OCI-LY1 (cell line): ENCODE measurements at regions not wholly inside any gene's neighbourhood (a gene's known extent, or its start where the extent isn't known, plus 50 kb on each side); places are given as distances from the start of the nearest gene placed in this dataset.

Experiments used
- H2AFZ ChIP-seq: fragments of 200-600 bp; sonication (generic), shearing (Covaris generic); 2 replicates; pipeline ENCODE4 v1.6.0; 2014; ENCODE audit warnings: antibody characterized with exemption, mild to moderate bottlenecking, low read length
- H3F3A ChIP-seq: fragments of 200-600 bp; sonication (generic), shearing (Covaris generic); 2 replicates; pipeline ENCODE4 v1.6.0; 2014; ENCODE audit warnings: mild to moderate bottlenecking, antibody characterized with exemption, low read length, moderate library complexity; ENCODE audit not compliant: insufficient read depth
- H3K27ac ChIP-seq: fragments of 200-600 bp; sonication (generic); 2 replicates; pipeline ENCODE4 v1.5.1; 2014; ENCODE audit warnings: low read length, mixed run types, mild to moderate bottlenecking, low read depth; ENCODE audit not compliant: poor library complexity, severe bottlenecking
- H3K27me3 ChIP-seq: fragments of 200-600 bp; sonication (generic); 2 replicates; pipeline ENCODE4 v1.6.0; 2014; ENCODE audit warnings: antibody characterized with exemption, mild to moderate bottlenecking, low read length, moderate library complexity; ENCODE audit not compliant: insufficient read depth
- H3K36me3 ChIP-seq: fragments of 200-600 bp; sonication (generic); 2 replicates; pipeline ENCODE4 v1.6.1; 2014; ENCODE audit warnings: mild to moderate bottlenecking, antibody characterized with exemption, low read length, moderate library complexity, mixed read lengths; ENCODE audit not compliant: insufficient read depth
- H3K4me1 ChIP-seq: fragments of 200-600 bp; sonication (generic); 2 replicates; pipeline ENCODE4 v1.5.1; 2014; ENCODE audit warnings: mild to moderate bottlenecking, low read length, moderate library complexity; ENCODE audit not compliant: insufficient read depth, severe bottlenecking
- H3K4me2 ChIP-seq: fragments of 200-600 bp; sonication (generic), shearing (Covaris generic); 2 replicates; pipeline ENCODE4 v1.6.1; 2014; ENCODE audit warnings: low read length
- H3K4me3 ChIP-seq: fragments of 200-600 bp; sonication (generic); 2 replicates; pipeline ENCODE4 v1.5.1; 2014; ENCODE audit warnings: low read length, low read depth, mild to moderate bottlenecking, mixed read lengths; ENCODE audit not compliant: poor library complexity, severe bottlenecking
- H3K79me2 ChIP-seq: fragments of 200-600 bp; shearing (Covaris generic); 2 replicates; pipeline ENCODE4 v1.6.1; 2016; ENCODE audit warnings: mixed run types, low read length, mixed read lengths; ENCODE audit not compliant: insufficient read depth
- H3K9ac ChIP-seq: fragments of 200-600 bp; sonication (generic), shearing (Covaris generic); 2 replicates; pipeline ENCODE4 v1.6.1; 2014; ENCODE audit warnings: mild to moderate bottlenecking, low read length, mixed read lengths
- H3K9me2 ChIP-seq: fragments of 200-600 bp; sonication (generic), shearing (Covaris generic); 2 replicates; pipeline ENCODE4 v1.6.1; 2014; ENCODE audit warnings: low read depth, mild to moderate bottlenecking, low read length, mixed read lengths
- H3K9me3 ChIP-seq: fragments of 200-600 bp; shearing (Covaris generic); 2 replicates; pipeline ENCODE4 v1.6.1; 2014; ENCODE audit warnings: low read length, mixed read lengths
- H4K20me1 ChIP-seq: fragments of 200-600 bp; sonication (generic), shearing (Covaris generic); 2 replicates; pipeline ENCODE4 v1.6.0; 2016; ENCODE audit warnings: mild to moderate bottlenecking, low read length; ENCODE audit not compliant: insufficient read depth
- EZH2 ChIP-seq: fragments of 200-600 bp; sonication (generic), shearing (Covaris generic); IDR thresholded peaks from 2 replicates; pipeline ENCODE4 v1.8.0; 2017; ENCODE audit warnings: borderline replicate concordance, mixed run types, mild to moderate bottlenecking, antibody characterized with exemption, low read length, moderate library complexity, mixed read lengths
- TF ChIP-seq, protein P1 (sequence below): fragments of 200-600 bp; sonication (generic), shearing (Covaris generic); IDR thresholded peaks from 2 replicates; pipeline ENCODE4 v1.5.1; 2017; ENCODE audit warnings: mild to moderate bottlenecking, antibody characterized with exemption, low read length, moderate library complexity, mixed read lengths

DNA sequence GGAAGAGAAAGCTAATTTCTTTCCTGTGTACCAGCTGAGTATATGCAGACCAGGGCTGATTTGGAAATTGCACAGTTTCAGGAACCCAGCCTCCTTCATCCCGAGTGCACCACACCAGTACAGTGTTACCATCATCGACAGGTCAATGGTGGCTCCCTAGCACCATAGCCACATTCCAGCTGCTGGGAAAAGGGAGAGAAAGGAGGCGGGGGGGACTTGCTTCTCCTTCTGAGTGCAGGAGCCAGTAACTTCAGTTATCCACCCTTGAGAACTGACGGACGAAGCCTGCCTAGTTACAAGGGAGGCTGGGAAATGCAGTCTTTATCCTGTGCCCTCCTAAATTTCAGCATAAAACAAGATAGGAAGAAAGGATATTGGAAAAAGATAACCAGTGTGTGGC is 129.7 kb upstream of the PRICKLE2 start:
- Histone ChIP-seq H3K9me2 (no peaks in the 10 kb centered on the region), H2AFZ (no peak overlapping the region), H3K9me3 (no peaks in the 10 kb centered on the region), H4K20me1 (no peaks in the 10 kb centered on the region), H3K27me3 (no peaks in the 10 kb centered on the region), H3K9ac (no peak overlapping the region), H3F3A (no peaks in the 10 kb centered on the region), H3K4me2 (no peak overlapping the region), H3K4me1 (no peaks in the 10 kb centered on the region), H3K79me2 (no peaks in the 10 kb centered on the region), H3K27ac (no peak overlapping the region), H3K36me3 (no peaks in the 10 kb centered on the region), H3K4me3 (no peak overlapping the region)
- no peak for TF ChIP-seq EZH2
- TF ChIP-seq, protein P1, sequence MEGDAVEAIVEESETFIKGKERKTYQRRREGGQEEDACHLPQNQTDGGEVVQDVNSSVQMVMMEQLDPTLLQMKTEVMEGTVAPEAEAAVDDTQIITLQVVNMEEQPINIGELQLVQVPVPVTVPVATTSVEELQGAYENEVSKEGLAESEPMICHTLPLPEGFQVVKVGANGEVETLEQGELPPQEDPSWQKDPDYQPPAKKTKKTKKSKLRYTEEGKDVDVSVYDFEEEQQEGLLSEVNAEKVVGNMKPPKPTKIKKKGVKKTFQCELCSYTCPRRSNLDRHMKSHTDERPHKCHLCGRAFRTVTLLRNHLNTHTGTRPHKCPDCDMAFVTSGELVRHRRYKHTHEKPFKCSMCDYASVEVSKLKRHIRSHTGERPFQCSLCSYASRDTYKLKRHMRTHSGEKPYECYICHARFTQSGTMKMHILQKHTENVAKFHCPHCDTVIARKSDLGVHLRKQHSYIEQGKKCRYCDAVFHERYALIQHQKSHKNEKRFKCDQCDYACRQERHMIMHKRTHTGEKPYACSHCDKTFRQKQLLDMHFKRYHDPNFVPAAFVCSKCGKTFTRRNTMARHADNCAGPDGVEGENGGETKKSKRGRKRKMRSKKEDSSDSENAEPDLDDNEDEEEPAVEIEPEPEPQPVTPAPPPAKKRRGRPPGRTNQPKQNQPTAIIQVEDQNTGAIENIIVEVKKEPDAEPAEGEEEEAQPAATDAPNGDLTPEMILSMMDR: no peak

DNA sequence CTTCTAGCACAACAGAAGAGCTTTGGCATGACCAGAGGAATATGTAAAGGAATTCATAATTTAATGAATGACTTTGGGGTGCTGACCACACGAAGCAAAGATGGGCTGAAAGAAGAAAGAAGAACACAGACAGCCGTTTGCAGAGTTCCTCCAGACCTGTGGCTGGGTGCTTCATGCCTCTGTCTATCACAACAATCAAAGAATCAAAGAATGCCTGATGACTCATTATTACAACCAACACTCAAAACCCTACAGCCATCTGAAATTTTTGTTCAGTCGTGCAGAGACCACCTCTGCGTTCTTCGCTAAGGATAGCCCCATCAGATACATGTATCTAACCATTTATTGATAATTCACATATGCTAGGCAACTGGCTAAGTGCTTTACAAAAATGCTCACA is 129.0 kb upstream of the PRICKLE2 start:
- H3F3A ChIP-seq: no peaks in the 10 kb centered on the region
- H2AFZ ChIP-seq: no peak overlapping the region
- no peak overlapping the region for H3K4me3 ChIP-seq
- H3K4me2 ChIP-seq: no peak overlapping the region
- no peaks in the 10 kb centered on the region for H3K36me3 ChIP-seq
- H3K27me3 ChIP-seq: no peaks in the 10 kb centered on the region
- H3K9ac ChIP-seq: no peak overlapping the region
- H3K4me1 ChIP-seq: no peaks in the 10 kb centered on the region
- no peaks in the 10 kb centered on the region for H3K79me2 ChIP-seq
- no peaks in the 10 kb centered on the region for H3K9me2 ChIP-seq
- no peaks in the 10 kb centered on the region for H3K9me3 ChIP-seq
- TF ChIP-seq, protein P1: no peak
- TF ChIP-seq EZH2: no peak
- H4K20me1 ChIP-seq: no peaks in the 10 kb centered on the region
- no peak overlapping the region for H3K27ac ChIP-seq

DNA sequence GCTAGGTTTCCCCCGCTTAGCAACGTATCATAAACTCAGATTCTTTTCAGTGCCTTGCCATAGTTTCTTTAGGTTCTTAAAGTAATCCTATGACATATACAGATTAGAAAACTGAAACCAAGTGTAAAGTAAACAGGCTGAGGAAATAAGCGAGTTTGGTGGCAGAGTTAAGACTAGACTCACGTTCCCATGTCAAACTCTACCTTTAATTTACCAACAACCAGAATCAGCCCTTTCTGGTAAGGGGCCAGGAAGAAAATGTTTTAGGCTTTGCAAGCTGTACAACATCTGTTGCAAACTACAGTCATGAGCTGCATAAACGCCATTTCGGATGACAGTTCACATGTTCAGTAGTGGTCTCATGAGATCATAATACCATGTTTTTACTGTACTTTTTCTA is 128.0 kb upstream of the PRICKLE2 start:
- no peaks in the 10 kb centered on the region for H3K4me1 ChIP-seq
- H3K79me2 ChIP-seq: no peaks in the 10 kb centered on the region
- no peaks in the 10 kb centered on the region for H3K9me2 ChIP-seq
- H3K36me3 ChIP-seq: no peaks in the 10 kb centered on the region
- no peaks in the 10 kb centered on the region for H4K20me1 ChIP-seq
- no peak overlapping the region for H2AFZ ChIP-seq
- H3K4me3 ChIP-seq: no peak overlapping the region
- no peak overlapping the region for H3K9ac ChIP-seq
- TF ChIP-seq, protein P1: no peak
- no peak for TF ChIP-seq EZH2
- no peak overlapping the region for H3K4me2 ChIP-seq
- H3F3A ChIP-seq: no peaks in the 10 kb centered on the region
- no peaks in the 10 kb centered on the region for H3K9me3 ChIP-seq
- H3K27ac ChIP-seq: no peak overlapping the region
- H3K27me3 ChIP-seq: no peaks in the 10 kb centered on the region
